ENCODE measurements at regions not wholly inside any gene's neighbourhood (a gene's known extent, or its start where the extent isn't known, plus 50 kb on each side); places are given as distances from the start of the nearest gene placed in this dataset.

- DNase-seq: no peak
- no peaks in the 10 kb centered on the region for H3K4me1 ChIP-seq
- TF ChIP-seq POLR2A (IDR thresholded peaks at IDR 0.05) (no peak), EP300 (IDR thresholded peaks at IDR 0.05) (no peak), CTCF (IDR thresholded peaks at IDR 0.05) (no peak), POLR2AphosphoS5 (IDR thresholded peaks at IDR 0.05) (no peak)
- no peak overlapping the region for H3K27ac ChIP-seq
- no peaks in the 10 kb centered on the region for H3K27me3 ChIP-seq
- WGBS, 5 donors: 73 to 84% (median 81%) methylated on average over 2 of the region's 2 CpGs
- no peaks in the 10 kb centered on the region for H3K9me3 ChIP-seq
- H3K4me3 ChIP-seq: no peak overlapping the region
- intact Hi-C loops (cut with DNase I; ENCODE audit: low total_unique reads): no loop called here
- no peaks in the 10 kb centered on the region for H3K36me3 ChIP-seq
Observed at GRCh38 chr4:75345423-75345822, 168.8 kb downstream of the RCHY1 start.

GRCh38 chr4:75344915-75345314, 169.3 kb downstream of the RCHY1 start:
- no peaks in the 10 kb centered on the region for H3K4me1 ChIP-seq
- H3K36me3 ChIP-seq: no peaks in the 10 kb centered on the region
- no peak for TF ChIP-seq POLR2A (IDR thresholded peaks at IDR 0.05)
- no peak for TF ChIP-seq EP300 (IDR thresholded peaks at IDR 0.05)
- no peak for TF ChIP-seq POLR2AphosphoS5 (IDR thresholded peaks at IDR 0.05)
- no peak for TF ChIP-seq CTCF (IDR thresholded peaks at IDR 0.05)
- H3K27ac ChIP-seq: no peak overlapping the region
- H3K27me3 ChIP-seq: no peaks in the 10 kb centered on the region
- intact Hi-C loops (cut with DNase I; ENCODE audit: low total_unique reads): no loop called here
- H3K9me3 ChIP-seq: no peaks in the 10 kb centered on the region
- H3K4me3 ChIP-seq: no peak overlapping the region
- peak in 1 of 2 donors; percentile 35 for DNase-seq
- WGBS, 5 donors: 47 to 77% (median 66%) methylated on average over 5 of the region's 5 CpGs

- Histone ChIP-seq H3K27me3 (no peaks in the 10 kb centered on the region), H3K9me3 (no peaks in the 10 kb centered on the region), H3K4me1 (no peaks in the 10 kb centered on the region), H3K4me3 (no peak overlapping the region), H3K27ac (no peak overlapping the region), H3K36me3 (no peaks in the 10 kb centered on the region)
- no peak for DNase-seq
- intact Hi-C loops (cut with DNase I; ENCODE audit: low total_unique reads): no loop called here
- no peak for TF ChIP-seq CTCF (IDR thresholded peaks at IDR 0.05)
- no peak for TF ChIP-seq POLR2A (IDR thresholded peaks at IDR 0.05)
- TF ChIP-seq POLR2AphosphoS5 (IDR thresholded peaks at IDR 0.05): no peak
- no peak for TF ChIP-seq EP300 (IDR thresholded peaks at IDR 0.05)
- WGBS, 5 donors: 60 to 78% (median 69%) methylated on average over 2 of the region's 2 CpGs
Observed at GRCh38 chr4:75343333-75343732, 170.9 kb downstream of the RCHY1 start.

- Histone ChIP-seq H3K4me3 (no peak overlapping the region), H3K27me3 (no peaks in the 10 kb centered on the region), H3K9me3 (no peaks in the 10 kb centered on the region), H3K4me1 (no peaks in the 10 kb centered on the region), H3K27ac (no peak overlapping the region), H3K36me3 (no peaks in the 10 kb centered on the region)
- DNase-seq: no peak
- intact Hi-C loops (cut with DNase I; ENCODE audit: low total_unique reads): no loop called here
- TF ChIP-seq POLR2AphosphoS5 (IDR thresholded peaks at IDR 0.05) (no peak), EP300 (IDR thresholded peaks at IDR 0.05) (no peak), POLR2A (IDR thresholded peaks at IDR 0.05) (no peak), CTCF (IDR thresholded peaks at IDR 0.05) (no peak)
Observed at GRCh38 chr4:75340561-75340960, 173.6 kb downstream of the RCHY1 start.

Data from stomach (tissue), 8 donors.